Activated T-helper 1 cell treated with Interleukin-2 at 50 U/mL for 16 hours (primary cell): ENCODE measurements at regions not wholly inside any gene's neighbourhood (a gene's known extent, or its start where the extent isn't known, plus 50 kb on each side); places are given as distances from the start of the nearest gene placed in this dataset.

Experiments used
- DNase-seq: peaks from one replicate; pipeline ENCODE4 v3.0.0-alpha.2; 2020; ENCODE audit warnings: low read depth

DNA sequence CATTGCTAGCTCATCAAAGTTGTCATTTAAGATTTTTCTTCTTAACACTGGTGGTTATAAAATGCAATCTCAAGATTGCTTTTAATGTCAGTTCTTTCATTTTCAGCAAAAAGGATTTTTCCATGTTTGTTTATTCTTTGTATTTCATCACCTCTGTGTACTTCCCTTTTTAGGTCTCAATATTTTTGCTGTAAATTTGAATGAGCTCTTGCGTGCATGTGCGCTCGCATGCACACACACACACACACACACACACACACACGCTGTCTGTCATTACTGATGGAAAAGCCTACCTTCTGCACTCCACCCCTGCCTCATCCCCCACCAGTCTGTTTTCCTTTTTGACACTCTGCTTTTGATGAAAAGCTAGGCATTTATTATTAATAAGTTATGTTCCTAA lies 85.3 kb upstream of the FYN start:
- no peak for DNase-seq

DNA sequence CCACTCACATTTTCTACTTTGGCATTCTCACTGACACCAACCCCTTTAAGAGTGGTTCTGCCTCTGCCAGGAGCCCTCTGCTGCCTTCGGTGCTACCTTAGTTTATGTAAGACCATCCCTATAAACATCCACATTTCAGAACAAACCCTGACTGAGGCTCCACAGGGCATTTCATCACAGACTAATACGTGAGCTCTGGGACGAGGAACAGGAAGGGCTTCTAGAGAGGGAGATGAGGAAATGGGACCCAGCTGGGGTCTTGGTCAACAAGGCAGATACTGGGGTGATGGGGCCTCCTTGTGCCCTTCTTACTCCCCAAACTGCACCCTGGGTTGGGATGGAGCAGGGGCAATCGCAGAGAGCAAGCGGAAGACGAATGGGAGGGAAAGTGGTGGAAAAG lies 86.5 kb upstream of the FYN start:
- DNase-seq: no peak

DNA sequence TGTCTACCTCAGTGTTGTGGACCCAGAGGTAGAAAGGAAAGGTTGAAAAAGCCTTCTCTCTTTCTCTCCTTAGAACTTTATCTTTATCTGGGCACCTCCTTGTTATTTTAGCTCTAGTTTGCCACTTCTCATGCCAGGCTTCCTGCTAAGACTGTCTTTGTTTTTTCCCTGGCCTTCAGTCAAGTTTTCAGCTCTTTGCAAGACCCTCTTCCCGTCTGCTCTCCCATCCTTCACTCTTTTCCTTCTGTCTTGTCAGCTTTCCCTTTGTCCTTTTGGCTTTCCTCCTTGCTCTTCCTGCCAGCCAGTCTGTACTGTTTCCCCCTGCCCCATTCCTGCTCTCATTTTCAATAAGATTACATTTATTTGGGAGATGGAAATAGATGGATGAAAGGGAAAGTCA lies 86.8 kb upstream of the CCN6 start:
- no peak for DNase-seq

DNA sequence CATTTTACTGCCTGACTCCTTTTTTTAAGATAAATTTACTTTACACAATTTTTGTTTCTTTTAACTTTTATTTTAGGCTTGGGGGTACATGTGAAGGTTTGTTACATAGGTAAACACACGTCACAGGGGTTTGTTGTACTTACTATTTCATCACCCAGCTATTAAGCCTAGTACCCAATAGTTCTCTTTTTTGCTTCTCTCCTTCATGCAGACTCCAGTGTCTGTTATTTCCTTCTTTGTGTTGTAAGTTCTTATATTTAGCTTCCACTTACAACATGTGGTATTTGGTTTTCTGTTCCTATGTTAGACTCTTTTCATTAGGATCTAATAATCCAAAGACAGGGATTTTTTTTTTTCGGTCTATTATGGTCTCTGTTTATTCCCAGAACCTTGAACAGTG lies 83.5 kb upstream of the CCN6 start:
- DNase-seq: no peak

DNA sequence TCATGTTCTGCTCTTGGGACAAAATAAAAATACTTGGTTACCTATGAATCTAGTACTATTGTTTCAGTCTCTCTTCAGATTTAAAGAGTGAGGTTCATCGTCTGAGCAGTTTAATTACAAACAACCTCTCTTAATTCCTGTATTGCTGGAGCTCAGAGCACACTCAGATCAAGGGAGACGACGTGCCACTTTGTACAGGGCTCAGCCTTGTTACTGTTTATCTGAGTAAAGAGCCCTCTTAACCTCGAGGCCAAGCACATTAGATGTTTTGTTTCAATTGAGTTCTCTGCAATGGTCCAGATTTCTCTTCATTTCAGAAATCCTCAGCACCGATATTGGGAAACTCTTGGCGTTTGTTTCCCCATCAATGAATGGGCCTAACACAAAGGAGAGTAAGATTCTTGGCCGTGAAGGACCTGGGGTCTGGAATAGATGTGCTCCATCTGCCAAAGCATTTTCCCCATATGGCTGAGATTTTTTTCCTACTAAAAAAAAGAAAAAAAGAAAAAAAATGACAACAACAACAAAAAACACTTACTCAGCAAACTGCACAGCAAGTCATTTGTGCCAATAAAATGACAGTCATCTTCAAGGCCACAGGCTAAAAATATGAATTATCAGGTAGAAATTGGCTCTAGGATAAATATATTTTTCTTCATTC lies 82.6 kb upstream of the CCN6 start:
- DNase-seq: no peak

DNA sequence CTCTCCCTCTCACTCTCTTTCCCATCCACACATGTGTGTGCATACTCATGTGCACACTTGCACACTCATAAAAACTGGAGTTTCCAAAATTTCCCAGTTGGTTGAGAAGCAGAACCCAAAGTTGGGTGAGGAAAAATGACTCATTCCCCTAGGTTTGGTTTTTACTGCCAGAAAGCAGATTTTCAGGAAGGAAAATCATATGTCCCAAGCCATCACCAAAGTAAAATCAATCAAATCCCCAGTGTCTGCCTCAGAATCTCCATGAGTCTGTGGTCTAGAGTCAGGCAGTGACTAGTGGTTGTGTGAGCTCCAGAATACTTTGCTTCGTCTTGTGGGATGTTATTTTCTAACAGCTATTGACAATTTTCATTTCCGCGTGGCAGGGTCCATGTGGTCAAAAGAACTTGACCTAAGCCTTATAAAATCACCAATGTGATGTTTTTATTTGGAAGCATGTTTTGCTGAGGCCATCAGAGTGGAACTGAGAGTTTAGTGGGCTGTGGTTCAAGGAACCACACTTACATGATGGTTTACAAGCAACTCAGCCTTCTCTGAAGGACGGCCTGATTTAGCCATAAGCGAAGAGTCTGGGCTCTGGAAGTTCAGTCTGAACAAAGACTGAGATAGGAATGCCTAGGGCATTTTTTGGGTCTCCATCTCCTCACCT lies 81.9 kb upstream of the CCN6 start:
- DNase-seq: no peak

DNA sequence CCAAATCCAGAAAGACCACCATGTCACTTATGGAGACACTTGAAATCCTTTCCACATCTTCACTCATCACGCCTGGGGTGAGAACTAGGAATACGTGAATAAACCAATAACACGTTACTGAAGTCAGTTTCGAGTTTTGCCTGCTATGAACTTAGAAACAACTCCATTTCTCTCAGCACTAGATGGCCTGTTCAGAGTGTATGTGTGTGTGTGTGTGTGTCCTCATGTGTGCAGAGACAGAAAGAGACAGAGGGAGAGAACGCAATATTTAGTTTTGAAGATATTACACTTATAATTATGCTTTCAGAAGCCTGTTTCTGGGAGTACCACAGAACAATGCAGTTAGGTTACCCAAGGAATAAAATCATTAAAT lies 81.2 kb upstream of the CCN6 start:
- DNase-seq: no peak

DNA sequence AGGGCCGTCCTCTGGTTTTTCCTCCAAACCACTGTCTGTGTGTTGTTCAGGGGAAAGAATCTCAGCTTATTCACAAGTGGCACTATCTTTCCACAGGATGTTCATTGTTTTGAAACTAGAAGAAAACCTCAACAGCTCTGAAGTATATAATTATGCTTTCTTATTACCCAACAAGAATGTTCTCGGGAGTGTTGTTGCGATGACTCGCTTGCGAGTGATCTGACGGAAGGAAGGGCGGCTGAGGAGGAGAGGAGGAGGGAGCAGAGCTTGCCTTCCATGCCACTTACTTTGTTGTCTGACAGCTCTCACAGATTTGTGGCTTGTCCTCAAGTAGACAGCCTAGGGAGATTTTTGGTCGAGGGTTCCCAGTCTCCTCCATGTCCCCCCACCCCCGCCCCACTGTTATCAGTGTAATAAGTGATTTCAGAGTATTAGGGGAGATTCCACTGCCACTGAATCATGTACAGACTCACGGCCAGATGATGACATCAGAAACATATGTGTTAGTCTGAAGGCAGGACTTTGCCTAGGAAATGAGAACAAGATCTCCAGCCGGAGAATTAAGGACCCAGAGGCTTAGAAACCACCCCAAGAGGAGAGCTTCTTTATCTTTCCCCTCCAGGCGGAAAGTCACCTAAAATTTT lies 80.7 kb upstream of the CCN6 start:
- peak; percentile 52 for DNase-seq

DNA sequence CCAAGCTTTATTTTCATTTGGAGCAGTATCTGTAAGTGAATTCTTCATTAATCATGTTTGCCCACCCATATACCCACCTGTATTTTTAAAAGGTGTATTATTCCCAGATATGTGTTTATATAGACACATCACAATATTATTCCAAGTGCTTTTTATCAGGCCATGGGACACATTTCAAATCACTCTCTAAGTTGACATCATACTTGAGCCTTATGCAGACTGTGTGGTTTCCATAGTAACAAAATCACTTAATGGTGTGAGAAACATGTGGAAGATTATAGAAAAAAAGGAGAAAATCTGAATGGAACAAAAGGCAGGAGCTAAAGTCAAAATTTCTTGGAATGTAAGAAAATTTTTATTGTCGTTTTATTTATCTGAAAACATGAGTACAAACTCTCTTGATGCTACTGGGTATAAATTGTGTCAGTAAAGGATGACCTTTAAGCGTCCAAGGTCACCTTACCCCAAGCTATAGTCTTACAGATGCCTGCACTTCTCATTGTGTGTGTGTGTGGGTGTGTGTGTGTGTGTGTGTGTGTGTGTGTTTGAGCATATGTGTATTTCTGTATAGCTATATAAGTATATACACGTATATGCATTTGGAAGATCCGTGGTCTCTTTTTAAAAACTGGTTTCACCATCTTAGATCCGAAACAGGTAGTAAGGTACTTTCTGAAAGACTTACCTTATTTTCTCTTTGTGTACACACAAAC lies 79.8 kb upstream of the CCN6 start:
- no peak for DNase-seq

DNA sequence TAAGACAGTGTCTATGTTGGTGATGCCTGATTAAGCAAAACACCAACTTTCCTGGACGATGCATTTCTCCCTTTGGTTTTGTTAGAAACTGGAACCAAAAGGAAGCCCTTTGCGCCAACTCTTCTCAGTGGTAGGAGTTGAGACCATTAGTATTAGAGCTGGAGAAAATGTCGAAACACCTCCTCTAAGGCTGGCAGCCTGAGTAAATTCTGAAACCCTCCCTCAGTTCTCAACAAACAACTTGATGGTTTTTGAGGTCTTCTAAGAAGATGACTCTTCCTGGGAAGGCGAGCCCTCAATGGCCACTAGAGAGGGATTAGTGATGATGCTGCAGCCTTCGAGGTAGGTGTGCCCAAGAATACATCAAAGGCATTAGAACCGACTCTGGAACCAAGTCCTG lies 78.4 kb upstream of the CCN6 start:
- DNase-seq: no peak

DNA sequence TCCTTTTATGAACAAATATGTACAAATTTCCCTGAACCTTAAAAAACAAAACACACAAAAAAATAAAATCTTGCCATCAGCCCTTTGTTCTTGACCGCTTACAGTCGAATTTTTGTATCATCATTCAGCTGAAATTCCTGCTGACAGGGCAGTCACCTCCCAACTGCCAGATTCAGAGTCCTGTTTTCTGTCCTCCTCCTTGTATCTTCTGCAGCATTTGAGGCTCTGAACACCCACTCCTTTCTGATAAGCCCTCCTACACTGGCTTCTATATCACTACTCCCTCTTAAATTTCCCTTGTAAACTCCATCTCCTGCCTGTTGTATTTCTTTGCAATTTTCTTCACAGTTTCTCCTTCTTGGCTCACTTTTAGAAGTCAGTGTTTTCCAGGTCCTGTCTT lies 77.8 kb upstream of the CCN6 start:
- no peak for DNase-seq

DNA sequence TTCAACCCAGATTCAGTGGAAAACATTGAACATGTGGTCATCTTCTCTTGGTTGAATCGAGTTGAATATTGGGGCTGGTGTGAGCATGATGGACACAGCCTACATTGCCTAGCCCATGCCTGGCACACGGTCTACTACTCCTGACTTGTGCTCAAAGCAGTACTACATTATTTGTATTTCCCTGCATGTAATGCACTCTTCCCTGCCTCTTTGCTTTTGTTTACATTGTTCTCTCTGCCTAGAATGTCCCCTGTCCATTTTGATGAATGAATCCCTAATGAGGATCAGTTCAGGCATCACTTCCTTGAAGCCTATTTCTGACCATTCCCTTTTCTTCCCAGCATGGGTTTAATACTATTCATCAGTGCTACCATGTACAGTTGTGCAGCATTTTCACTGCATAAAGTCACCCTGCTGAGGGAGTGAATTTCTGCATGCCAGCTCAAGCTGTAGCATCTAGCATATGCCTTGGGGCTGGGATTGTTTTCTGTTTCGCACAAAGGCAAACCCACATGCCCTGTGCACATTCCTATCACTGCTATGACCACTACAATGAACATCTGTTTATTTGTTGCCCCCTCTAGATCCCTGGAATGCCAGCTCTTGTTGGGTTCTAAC lies 75.3 kb upstream of the CCN6 start:
- no peak for DNase-seq

DNA sequence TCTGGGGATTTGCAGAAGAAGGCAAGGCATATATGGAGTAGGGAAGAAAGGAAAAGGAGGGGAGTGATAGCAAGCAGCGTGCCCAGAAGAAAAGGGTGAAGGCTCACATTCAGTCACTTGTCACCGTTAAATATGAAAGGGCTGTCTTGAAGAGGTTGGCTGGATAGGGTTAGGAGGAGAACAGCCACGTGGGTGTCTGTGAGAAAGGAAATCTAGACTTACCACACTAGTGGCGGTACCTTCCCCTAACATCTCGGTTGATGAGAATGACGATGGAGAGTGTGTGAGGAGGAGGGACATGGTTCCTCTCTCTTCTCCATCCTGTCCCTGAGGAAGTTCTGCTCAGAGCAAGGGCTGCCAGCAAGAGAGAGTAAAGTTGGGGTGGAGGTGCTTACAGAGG lies 74.3 kb upstream of the CCN6 start:
- DNase-seq: no peak

DNA sequence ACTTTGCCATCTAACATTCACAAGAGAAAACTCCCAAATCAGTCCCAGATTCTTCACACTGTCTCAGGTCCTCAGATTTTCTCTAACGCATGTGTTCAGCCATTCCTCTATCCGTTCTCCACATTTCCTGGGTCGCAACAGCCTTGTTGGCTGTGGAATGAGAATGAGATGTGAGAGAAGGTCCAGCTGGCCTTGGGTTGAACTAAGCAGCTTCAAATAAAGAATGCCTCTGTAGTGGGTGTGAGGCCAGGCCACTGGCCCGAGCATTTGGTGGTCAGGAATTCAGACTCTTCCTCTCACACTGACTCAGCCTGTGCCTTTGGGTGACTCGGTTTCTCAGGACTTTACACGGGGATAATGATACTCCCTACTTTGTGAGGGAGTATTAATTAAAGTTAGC lies 73.8 kb upstream of the CCN6 start:
- no peak for DNase-seq

DNA sequence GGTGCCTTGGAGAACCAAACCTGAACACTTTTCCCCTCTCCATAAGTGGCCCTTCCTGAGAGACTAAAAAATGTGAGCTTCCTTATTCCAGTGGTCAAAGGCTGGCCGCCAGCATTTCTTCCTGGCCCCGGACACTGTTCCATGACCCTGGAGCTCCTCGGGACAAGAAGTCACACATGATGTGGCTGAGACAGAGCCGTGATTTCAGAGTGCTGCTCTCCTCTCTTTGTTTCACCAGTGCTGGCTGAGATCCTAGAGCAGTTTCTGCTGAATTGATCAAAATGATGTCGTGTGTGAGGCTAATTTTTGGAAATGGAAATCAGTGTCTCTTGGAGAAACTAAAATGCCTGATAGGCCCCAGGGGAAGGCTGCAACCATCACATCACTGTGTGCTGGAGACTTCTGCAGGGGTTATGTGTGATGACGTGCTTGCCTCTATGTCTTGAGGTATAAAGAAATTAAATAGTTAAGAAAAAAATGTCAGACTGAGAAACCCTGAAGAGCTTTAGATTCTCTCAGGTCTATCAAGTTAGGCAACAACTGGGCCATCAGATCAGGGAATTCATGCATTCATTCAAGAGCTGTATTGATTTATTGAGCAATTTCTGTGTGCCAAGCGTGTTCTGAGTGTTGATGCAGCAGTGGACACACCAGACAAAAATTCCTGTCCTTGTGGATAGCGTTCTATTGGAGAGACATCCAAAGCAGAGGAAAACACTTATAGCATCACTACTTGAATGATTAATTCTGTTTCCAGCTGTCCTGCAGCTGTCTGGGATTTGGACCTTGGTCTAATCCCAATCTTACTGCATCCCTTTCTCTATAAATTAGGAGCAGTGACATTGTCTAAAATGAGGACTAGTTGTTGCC lies 72.7 kb upstream of the CCN6 start:
- no peak for DNase-seq

DNA sequence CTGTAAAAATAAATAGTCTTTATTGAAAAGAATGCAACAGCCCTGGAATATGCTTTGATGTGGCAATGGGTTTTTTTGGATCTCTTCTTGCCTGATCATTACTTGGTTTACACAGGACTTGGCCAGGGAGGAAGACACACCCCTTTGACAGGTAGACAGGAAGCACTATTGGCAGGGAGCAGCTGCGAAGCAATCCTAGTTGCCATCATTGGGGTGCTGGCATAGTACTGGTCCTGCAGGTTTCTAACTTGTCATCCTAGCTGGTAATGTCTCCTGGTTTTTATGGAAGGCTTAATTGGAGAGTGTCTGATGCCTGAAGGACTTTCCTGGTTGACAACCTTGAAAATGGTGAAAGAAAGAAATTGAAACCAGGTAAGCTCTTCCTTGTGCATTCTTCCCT lies 71.2 kb upstream of the CCN6 start:
- DNase-seq: no peak

DNA sequence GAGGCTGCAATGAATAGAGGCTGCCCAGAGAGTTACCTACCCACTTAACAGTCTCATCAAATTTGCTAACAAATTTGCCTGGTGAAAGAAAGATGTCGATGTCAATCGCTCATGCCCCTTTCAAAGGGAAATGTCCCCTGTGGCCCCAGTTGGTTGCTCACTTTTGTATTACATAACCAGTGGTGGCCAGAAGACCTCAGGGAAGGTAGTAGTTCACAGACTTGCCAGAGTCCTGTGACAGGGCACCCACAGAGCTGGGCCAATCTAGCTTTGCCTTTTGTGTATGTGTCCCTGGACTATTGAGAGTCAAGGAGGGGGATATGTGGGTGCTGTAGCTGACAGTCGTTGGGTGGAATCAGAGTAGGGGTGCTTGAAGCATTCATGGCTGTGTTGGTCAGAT lies 70.7 kb upstream of the CCN6 start:
- no peak for DNase-seq

DNA sequence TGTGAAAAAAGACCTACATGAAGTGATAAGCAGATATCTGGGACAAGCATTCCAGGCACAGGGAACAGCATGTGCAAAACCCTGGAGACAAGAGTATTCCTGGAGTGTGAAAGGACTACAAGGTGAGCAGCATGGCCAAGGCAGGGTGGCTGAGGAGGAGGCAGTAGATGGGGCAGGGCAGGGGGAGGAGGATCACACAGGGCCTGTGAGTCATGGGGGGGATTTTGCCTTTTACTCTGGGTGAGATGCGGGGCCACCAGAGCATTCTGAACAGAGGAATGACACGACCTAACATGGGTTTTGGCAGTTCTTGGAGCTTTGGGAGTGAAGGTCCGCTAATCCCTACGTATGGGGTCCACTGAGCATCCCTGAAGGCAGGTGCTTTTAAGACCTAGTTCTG lies 69.8 kb upstream of the CCN6 start:
- no peak for DNase-seq

DNA sequence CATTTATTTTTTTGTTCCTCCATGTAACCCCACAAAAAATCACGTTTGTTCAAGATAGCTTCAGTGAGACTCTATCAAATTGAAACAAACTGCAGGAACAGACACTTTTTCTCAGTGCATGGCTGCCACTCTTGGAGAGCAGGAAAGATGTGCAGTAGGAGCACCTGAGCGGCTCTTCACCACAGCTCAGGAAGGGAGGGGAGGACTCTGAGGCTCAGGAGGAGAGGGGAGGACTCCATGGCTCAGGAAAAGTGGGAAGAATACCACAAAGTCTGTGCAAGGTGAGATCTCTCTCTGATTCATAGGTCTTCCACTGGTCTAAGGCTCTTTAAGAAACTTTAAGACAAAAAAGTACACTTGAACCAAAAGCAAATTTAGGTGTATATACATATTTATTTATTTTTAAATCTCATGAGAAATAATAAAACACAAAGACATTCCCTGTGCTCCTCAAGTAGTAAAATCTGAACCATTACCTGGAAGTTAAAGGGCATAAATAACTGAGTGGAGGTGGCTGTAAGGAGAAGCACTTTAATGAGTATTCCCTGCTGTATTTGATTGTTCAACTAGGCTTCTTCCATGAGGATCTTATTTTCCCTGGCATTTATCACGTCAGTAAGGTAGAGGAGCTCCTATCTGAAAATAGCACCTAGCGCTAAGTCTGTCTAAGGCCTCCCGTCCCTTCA lies 69.2 kb upstream of the CCN6 start:
- DNase-seq: no peak

DNA sequence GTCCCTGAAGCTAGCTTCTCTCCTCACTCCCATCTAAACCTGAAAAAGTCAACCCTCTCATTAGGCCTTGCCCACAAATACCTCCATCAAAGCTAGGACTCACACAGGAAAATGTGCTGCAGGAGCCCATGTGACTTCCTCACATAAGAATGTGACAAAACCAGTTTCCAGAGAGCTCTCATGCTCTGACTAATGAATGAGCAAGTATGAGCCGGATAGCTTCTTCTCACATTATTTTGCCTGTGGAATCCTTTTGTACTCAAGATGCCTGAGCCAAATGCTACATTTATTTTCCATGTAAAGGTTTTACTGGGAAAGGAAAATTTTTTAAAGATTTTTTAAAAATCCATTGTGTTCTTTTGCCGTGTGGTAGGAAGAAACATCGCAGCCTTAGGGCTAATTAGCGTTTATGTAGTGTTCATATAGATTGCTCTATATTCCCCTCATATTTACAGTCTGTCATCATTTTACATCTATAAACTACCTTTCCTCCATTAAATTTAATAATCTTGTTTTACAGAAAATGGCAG lies 68.6 kb upstream of the CCN6 start:
- no peak for DNase-seq

DNA sequence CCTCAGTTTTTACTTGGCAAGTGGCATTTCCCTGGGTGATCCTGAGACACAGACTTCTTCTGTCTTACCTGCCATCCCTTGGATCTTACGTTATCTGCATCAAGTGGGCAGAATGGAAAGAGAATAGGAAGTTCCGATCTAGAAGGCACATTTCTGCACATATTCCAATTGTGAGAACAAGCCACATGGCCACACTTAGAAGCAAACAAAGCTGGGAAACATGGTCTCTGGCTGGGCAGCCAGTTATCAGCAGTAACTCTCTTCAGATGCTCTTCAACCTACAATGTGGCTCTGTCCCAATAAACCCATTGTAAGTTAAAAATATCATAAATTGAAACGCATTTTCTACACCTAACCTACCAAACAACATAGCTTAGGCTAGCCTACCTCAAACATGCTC lies 67.3 kb upstream of the CCN6 start:
- DNase-seq: no peak
